Mesendoderm (in vitro differentiated cells): ENCODE measurements at regions not wholly inside any gene's neighbourhood (a gene's known extent, or its start where the extent isn't known, plus 50 kb on each side); places are given as distances from the start of the nearest gene placed in this dataset.

Experiments
- DNase-seq: peaks from one replicate; pipeline ENCODE4 v3.0.0; 2013
- H2AK5ac ChIP-seq: 2 replicates; pipeline ENCODE4 v1.6.1; 2013; ENCODE audit warnings: low read length, inconsistent platforms
- H2BK120ac ChIP-seq: 2 replicates; pipeline ENCODE4 v1.6.1; 2013; ENCODE audit warnings: low read depth, mild to moderate bottlenecking, low read length, moderate library complexity, mixed read lengths
- H2BK15ac ChIP-seq: replicated peaks from 2 replicates; pipeline ENCODE4 v1.6.1; 2013; ENCODE audit warnings: low read depth, mild to moderate bottlenecking, moderate library complexity
- H2BK5ac ChIP-seq: 2 replicates; pipeline ENCODE4 v1.6.1; 2013; ENCODE audit warnings: low read length, inconsistent platforms
- H3K18ac ChIP-seq: 2 replicates; pipeline ENCODE4 v1.6.1; 2013; ENCODE audit warnings: mild to moderate bottlenecking, low read length, mixed read lengths
- H3K23ac ChIP-seq: one replicate; pipeline ENCODE4 v1.6.1; 2013; ENCODE audit warnings: low read length
- H3K27ac ChIP-seq: 2 replicates; pipeline ENCODE4 v1.5.1; 2013; ENCODE audit warnings: low read depth, mild to moderate bottlenecking, inconsistent platforms, low read length, moderate library complexity
- H3K27me3 ChIP-seq: 2 replicates; pipeline ENCODE4 v1.6.1; 2013; ENCODE audit warnings: low read length, control low read depth, mild to moderate bottlenecking, inconsistent platforms; ENCODE audit not compliant: insufficient read depth, poor library complexity
- H3K36me3 ChIP-seq: 2 replicates; pipeline ENCODE4 v1.6.1; 2013; ENCODE audit warnings: low read length, inconsistent platforms; ENCODE audit not compliant: control insufficient read depth, insufficient read depth
- H3K4ac ChIP-seq: one replicate; pipeline ENCODE4 v1.6.1; 2013; ENCODE audit warnings: low read depth, mild to moderate bottlenecking, low read length, moderate library complexity
- H3K4me1 ChIP-seq: 2 replicates; pipeline ENCODE4 v1.6.1; 2013; ENCODE audit warnings: low read depth, low read length, inconsistent platforms; ENCODE audit not compliant: control insufficient read depth
- H3K4me2 ChIP-seq: 2 replicates; pipeline ENCODE4 v1.6.1; 2013; ENCODE audit warnings: low read length
- H3K4me3 ChIP-seq: 2 replicates; pipeline ENCODE4 v1.5.1; 2013; ENCODE audit warnings: mild to moderate bottlenecking, low read length
- H3K56ac ChIP-seq: one replicate; pipeline ENCODE4 v1.6.1; 2013; ENCODE audit warnings: low read length
- H3K79me1 ChIP-seq: 2 replicates; pipeline ENCODE4 v1.6.1; 2013; ENCODE audit warnings: low read length, inconsistent platforms
- H3K79me2 ChIP-seq: 2 replicates; pipeline ENCODE4 v1.6.1; 2013; ENCODE audit warnings: mild to moderate bottlenecking, low read length; ENCODE audit not compliant: control insufficient read depth, insufficient read depth
- H3K9ac ChIP-seq: 2 replicates; pipeline ENCODE4 v1.6.1; 2013; ENCODE audit warnings: low read length, inconsistent platforms
- H4K5ac ChIP-seq: one replicate; pipeline ENCODE4 v1.6.1; 2013; ENCODE audit warnings: low read length
- H4K8ac ChIP-seq: one replicate; pipeline ENCODE4 v1.6.1; 2013; ENCODE audit warnings: low read depth, mild to moderate bottlenecking, control low read depth, low read length, moderate library complexity
- WGBS: extraction: QIAGEN DNeasy Blood & Tissue Kit; methylation state at CpG from one replicate; pipeline ENCODE4 v1.1.7; 2013; ENCODE audit warnings: low lambda C conversion rate, missing lambda C conversion rate; ENCODE audit not compliant: insufficient coverage; ENCODE audit errors: extremely low coverage; 5-methylcytosine and 5-hydroxymethylcytosine counted together

DNA sequence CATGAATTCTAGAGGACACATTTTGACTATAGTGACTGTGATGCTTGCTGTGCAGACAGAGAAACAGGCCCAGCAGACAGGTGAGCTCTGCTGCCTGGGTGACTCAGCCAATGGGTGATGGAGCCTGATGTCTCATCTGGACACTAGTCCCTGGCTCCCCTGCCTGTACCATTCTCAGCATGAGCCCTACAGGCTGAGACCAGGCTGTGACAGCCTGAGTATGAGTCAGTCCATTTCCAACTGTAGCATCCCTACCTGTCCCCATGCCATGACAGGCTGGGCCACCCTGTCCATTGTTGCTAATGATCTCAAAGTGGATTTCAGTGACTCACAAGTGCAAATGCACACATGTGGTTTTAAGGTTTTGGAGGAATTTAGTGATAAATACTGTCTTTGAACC lies 102.5 kb upstream of the EEF2KMT start:
- H2BK5ac ChIP-seq = no peak overlapping the region
- H3K4me2 ChIP-seq = no peak overlapping the region
- H3K79me2 ChIP-seq = no peaks in the 10 kb centered on the region
- H3K18ac ChIP-seq = no peak overlapping the region
- H3K36me3 ChIP-seq = no peaks in the 10 kb centered on the region
- no peak overlapping the region for H2BK15ac ChIP-seq
- H3K23ac ChIP-seq = no peak overlapping the region
- H2AK5ac ChIP-seq = no peak overlapping the region
- H4K5ac ChIP-seq = no peak overlapping the region
- H4K8ac ChIP-seq = no peak overlapping the region
- H3K27me3 ChIP-seq = no peaks in the 10 kb centered on the region
- H3K79me1 ChIP-seq = no peaks in the 10 kb centered on the region
- H3K27ac ChIP-seq = no peak overlapping the region
- no peak overlapping the region for H3K9ac ChIP-seq
- no peak overlapping the region for H3K4ac ChIP-seq
- no peak for DNase-seq
- no peak overlapping the region for H3K56ac ChIP-seq
- no peak overlapping the region for H2BK120ac ChIP-seq
- H3K4me1 ChIP-seq = no peaks in the 10 kb centered on the region
- H3K4me3 ChIP-seq = no peak overlapping the region

DNA sequence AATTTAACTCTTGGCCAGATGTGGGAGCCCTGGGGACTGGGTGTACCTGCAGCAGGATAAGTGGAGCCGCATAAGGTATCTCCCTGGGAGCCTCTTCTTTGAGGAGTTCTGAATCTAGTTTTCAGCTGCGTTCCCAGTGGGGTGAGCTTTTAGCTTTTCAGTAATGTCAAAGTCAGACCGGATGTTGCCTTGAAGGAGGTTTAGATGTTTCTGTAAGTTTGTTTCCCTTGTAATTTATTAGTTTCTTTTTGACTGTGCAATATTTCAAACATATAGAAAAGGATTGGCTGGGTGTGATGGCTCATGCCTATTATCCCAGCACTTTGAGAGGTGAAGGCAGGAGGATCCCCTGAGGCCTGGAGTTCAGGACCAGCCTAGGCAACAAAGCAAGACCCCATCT lies 98.6 kb upstream of the EEF2KMT start:
- Histone ChIP-seq H3K4me2 (no peak overlapping the region), H3K27ac (no peak overlapping the region), H3K4me3 (no peak overlapping the region), H3K79me1 (no peaks in the 10 kb centered on the region), H2BK5ac (no peak overlapping the region), H3K4me1 (no peaks in the 10 kb centered on the region), H3K56ac (no peak overlapping the region), H4K8ac (no peak overlapping the region), H3K9ac (no peak overlapping the region), H2BK15ac (no peak overlapping the region), H3K79me2 (no peaks in the 10 kb centered on the region), H3K27me3 (no peaks in the 10 kb centered on the region), H2BK120ac (no peak overlapping the region), H3K4ac (no peak overlapping the region), H2AK5ac (no peak overlapping the region), H3K36me3 (no peaks in the 10 kb centered on the region), H3K23ac (no peak overlapping the region), H3K18ac (no peak overlapping the region), H4K5ac (no peak overlapping the region)
- DNase-seq = no peak
- WGBS = no CpG with 5 or more reads among the region's 3 CpGs

DNA sequence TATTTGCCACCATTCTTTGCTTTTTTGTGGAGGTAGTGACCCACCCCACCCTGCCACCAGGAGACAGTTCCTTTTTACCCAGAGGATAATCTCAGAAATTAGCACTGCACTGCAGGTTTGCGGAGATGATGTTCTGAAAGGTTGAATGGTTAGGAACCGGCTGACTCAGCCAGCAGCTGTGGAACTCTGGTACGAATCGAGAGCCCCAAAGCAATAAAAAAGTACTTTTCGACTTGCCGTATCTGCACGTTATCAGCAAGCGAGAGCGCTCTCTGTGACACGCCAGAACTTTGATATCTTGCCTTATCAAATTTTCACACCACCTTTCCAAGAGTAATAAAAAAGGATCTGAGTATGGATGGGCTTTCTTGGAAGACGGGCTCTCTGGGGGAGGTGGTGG lies 96.3 kb upstream of the EEF2KMT start:
- Histone ChIP-seq H3K23ac (no peak overlapping the region), H3K36me3 (no peaks in the 10 kb centered on the region), H4K5ac (no peak overlapping the region), H3K27ac (no peak overlapping the region), H3K4me3 (no peak overlapping the region), H3K4ac (no peak overlapping the region), H3K79me2 (no peaks in the 10 kb centered on the region), H3K27me3 (no peaks in the 10 kb centered on the region), H3K79me1 (no peaks in the 10 kb centered on the region), H3K4me1 (peaks cover 2% of the 10 kb centered on the region), H4K8ac (no peak overlapping the region), H2AK5ac (no peak overlapping the region), H3K56ac (no peak overlapping the region), H2BK15ac (no peak overlapping the region), H3K18ac (no peak overlapping the region), H3K4me2 (no peak overlapping the region), H3K9ac (no peak overlapping the region), H2BK120ac (no peak overlapping the region), H2BK5ac (no peak overlapping the region)
- DNase-seq = no peak
- no CpG with 5 or more reads among the region's 11 CpGs for WGBS

DNA sequence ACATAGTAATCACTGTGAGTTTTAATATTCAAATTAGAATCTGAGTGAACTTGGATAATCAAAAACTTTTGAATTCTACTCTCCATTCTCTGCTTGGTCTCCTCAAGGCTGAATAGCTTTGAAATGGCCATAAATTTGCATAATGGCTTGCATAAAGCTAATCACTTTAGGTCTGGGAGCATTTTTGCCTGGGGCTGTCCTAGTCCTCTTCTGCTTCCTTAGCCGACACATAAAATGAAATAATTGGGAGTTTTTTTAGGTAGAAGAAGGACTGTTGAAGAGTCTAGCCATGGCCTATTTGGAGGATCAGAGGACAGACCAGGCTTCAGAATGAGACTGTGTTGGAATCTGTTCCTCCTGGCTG lies 91.4 kb upstream of the EEF2KMT start:
- Histone ChIP-seq H2BK15ac (no peak overlapping the region), H3K4ac (no peak overlapping the region), H2AK5ac (no peak overlapping the region), H3K4me2 (no peak overlapping the region), H3K23ac (no peak overlapping the region), H2BK5ac (no peak overlapping the region), H3K4me1 (peaks cover 5% of the 10 kb centered on the region), H2BK120ac (no peak overlapping the region), H3K18ac (no peak overlapping the region), H3K56ac (no peak overlapping the region), H3K9ac (no peak overlapping the region), H3K27ac (no peak overlapping the region), H3K79me2 (no peaks in the 10 kb centered on the region), H3K79me1 (no peaks in the 10 kb centered on the region), H4K5ac (no peak overlapping the region), H4K8ac (no peak overlapping the region), H3K27me3 (no peaks in the 10 kb centered on the region), H3K36me3 (no peaks in the 10 kb centered on the region), H3K4me3 (no peak overlapping the region)
- WGBS = no CpG with 5 or more reads among the region's 1 CpG
- peak; percentile 54 for DNase-seq

DNA sequence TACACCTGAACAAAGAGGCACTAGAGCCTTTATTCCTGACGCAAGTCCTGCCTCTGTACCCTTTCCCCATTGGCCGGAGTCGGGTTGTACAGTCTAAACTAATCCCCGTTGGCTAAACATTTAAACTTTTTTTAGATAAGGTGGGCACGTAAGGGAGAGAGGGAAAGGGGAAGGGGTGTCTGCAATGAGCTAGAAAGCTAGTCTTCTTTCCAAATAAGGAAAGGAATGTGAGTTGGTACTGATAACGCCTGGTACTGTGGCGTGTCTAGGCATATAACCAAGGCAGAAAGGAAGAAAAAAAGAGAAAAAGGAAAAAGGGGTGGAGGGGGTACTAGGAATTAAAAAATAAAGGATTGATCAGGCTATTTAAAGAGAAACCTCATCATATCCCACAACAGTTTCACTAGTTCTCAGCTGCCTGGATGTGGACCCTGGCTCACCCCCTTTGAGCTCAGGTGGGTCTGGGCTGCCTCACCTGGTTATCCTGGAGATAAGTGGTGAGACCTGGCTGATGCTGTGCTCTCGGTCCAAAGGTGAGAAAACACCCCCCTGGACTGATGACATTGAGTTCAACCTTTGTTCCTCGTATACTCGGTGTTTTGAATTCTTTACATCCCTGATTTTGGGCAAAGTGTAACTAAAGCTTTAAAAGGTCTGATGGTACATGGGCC lies 90.9 kb upstream of the EEF2KMT start:
- DNase-seq = peak; percentile 44
- Histone ChIP-seq H4K5ac (no peak overlapping the region), H2BK120ac (no peak overlapping the region), H3K56ac (no peak overlapping the region), H2BK15ac (no peak overlapping the region), H3K9ac (no peak overlapping the region), H4K8ac (no peak overlapping the region), H3K79me1 (no peaks in the 10 kb centered on the region), H3K4me2 (no peak overlapping the region), H3K4ac (no peak overlapping the region), H3K27ac (no peak overlapping the region), H3K18ac (no peak overlapping the region), H3K4me1 (peaks cover 5% of the 10 kb centered on the region), H2AK5ac (no peak overlapping the region), H3K4me3 (no peak overlapping the region), H3K36me3 (no peaks in the 10 kb centered on the region), H2BK5ac (no peak overlapping the region), H3K23ac (no peak overlapping the region), H3K79me2 (no peaks in the 10 kb centered on the region), H3K27me3 (no peaks in the 10 kb centered on the region)
- no CpG with 5 or more reads among the region's 10 CpGs for WGBS

DNA sequence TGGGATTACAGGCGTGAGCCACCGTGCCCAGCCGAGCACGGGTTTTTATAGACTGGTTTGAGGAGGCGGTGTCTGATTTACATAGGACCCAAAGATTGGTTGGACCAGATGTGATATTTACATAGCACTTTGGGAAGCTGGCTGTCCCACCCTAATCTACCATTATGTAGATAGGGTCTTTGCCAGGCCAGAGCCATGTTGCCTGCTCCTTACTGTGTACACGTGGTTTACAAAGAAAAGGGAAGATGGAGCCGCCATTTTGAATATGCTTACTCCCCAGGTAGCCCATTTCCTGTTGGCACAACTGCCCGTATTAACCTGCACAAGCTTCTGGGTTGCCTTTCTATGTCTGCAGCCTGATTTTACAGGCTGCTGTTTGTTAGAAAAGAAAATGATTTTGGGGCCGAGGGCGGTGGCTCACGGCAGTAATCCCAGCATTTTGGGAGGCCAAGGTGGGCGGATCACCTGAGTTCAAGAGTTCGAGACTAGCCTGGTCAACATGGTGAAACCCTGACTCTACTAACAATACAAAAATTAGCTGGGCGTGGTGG lies 89.9 kb upstream of the EEF2KMT start:
- no CpG with 5 or more reads among the region's 14 CpGs for WGBS
- Histone ChIP-seq H3K27ac (no peak overlapping the region), H3K18ac (no peak overlapping the region)

More for the DNA sequence above, 89.9 kb upstream of the EEF2KMT start:
- Histone ChIP-seq H3K79me2 (no peaks in the 10 kb centered on the region), H3K36me3 (no peaks in the 10 kb centered on the region), H2BK15ac (no peak overlapping the region), H3K79me1 (no peaks in the 10 kb centered on the region), H2BK120ac (no peak overlapping the region), H2BK5ac (no peak overlapping the region), H3K56ac (no peak overlapping the region), H4K5ac (no peak overlapping the region), H3K4me3 (no peak overlapping the region), H3K4me2 (no peak overlapping the region), H3K4ac (no peak overlapping the region), H2AK5ac (no peak overlapping the region), H3K4me1 (peaks cover 5% of the 10 kb centered on the region), H3K23ac (no peak overlapping the region), H3K27me3 (no peaks in the 10 kb centered on the region), H3K9ac (no peak overlapping the region), H4K8ac (no peak overlapping the region)
- no peak for DNase-seq
